C1 segment of cervical spinal cord (tissue), 14 donors: ENCODE measurements at regions not wholly inside any gene's neighbourhood (a gene's known extent, or its start where the extent isn't known, plus 50 kb on each side); places are given as distances from the start of the nearest gene placed in this dataset.
"Not testable (repeated sequence)": the region's sequence is repeated elsewhere in the genome, so short reads cannot be mapped to it uniquely, and the experiment has no call there.

Source experiments
- DNase-seq, 14 donors: peaks; one replicate each; lab custom pipeline; 2025; lab: John Stamatoyannopoulos, UW

DNA sequence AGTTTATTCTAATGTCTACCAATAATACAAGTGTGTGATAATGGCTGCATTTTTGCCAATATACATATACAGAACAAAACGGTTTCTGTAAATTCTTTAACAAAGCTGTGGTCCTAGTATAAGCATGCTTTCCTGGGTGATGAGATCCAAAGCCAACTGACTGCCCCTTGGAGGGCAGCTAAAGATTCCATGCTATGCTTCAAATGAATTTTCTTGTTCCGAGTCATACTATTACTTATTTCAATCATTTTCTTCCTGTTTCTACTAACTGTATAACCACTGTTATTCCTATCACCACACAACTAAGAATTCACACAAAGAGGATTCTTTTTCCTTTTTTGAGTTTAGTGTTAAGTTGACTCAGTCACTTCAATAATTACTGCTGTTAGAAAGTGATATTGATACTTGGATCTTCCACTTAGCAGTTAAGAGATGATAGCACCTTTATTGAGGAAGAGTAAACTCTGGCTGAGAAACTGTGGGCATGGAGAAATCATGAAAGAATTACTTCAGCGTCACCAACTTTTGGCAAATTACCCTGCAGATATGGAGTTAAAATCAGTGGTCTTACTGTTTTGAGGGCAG, 197.5 kb downstream of the ARL4A start:
- no peak for DNase-seq

DNA sequence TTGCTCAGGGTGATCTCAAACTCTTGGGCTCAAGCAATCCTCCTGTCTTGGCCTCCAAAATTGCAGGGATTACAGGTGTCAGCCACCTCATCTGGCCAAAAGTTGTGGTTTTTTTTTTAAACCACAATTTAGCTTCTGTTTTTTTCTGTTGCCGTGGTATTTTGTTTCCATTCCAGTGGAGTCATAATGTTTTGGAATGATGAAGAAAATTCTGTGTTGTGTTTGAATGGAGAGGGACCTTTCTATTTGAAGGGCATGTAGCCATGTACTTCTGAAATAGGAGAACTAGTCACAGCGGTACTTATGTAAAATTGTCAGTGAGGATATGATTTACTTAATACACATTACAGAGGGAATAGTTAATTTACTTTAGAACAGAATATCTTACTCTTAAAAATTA, 201.3 kb downstream of the ARL4A start:
- no peak for DNase-seq

DNA sequence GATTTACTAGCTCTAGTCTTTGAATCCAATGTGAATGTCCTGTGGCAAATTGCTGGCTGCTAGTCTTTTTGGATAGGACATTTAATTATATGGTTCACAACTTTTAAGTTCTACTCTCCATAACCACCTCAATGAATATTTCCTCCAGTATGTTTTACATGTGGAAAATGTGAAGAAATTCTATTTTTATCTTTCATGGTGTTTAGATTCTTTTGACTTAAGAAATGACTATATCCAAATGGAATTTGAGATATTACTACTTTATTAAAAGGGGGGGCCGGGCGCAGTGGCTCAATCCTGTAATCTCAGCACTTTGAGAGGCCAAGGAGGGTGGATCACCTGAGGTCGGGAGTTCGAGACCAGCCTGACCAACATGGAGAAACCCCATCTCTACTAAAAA, 202.0 kb downstream of the ARL4A start:
- DNase-seq = no peak

DNA sequence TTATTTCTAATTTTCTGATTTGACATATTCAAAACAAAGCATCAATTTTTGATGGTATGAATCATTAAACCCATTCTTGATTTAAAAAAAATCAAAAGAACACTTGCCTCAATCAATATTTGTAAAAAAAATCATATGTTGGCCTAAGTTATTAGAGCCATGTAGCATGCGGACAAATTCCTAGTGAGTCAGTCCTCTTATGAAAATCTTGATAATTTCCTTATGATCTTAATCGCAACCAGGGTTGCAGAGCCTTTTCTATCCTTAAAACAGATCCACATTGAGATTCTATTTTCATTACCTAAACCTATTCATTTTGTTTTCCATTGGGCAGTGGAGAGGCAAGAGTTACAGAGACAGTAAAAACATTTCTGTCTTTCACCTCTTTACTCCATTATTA, 203.2 kb downstream of the ARL4A start:
- no peak for DNase-seq

DNA sequence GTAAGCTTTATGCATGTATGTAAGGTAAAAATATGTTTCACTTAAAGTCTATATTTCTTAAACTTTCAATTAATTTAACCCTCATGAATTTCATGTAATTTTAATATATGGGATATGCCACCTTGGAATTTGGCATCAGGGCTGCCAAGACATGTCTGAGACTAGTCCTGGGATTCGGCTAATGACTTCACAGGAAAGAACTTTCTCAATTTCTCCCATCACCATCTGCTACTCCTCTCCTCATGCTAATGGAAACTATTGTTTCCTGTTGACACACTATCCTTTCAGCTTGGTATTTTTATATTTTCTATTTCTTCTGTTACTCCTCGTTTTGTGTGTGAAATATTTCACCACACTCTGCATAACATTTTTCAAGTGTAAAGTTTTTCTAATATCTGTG, 205.9 kb downstream of the ARL4A start:
- no peak for DNase-seq

DNA sequence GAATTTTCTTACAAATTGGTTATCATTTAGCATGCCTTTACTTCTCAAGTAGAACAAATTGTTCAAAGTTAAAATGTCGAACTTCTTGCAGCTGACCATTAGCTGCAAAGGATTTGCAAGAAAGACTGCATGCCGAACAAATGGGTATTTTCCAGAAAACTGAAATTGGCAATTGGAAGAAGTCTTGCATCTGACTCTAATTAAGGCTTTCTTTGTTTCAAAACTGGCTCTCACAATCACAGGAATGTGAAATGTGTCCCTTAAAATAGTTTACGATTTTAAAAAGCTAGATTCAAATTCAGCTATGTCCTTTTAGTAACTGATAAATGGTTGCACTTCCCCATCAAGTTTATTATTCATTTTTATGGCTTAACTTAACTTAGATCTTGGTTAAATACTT, 207.9 kb downstream of the ARL4A start:
- no peak for DNase-seq

DNA sequence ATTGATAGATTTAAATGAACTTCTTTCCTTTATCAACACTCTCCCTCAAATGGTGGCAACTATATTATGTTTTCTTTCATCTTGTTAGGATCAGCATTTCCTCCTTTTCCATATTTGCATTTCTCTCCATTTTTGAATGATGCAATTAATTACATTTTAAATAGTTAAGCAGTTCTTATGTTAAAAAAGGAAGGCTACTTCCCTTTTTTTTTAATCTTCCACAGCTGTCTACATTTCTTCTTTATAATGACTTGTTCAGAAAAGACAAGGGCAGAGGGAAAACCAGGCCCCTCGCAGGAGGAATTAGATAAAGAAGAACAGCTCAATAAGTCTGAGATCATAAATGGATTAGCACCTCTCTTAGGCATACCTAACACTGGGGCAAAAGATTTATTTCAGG, 208.9 kb downstream of the ARL4A start:
- DNase-seq = no peak

DNA sequence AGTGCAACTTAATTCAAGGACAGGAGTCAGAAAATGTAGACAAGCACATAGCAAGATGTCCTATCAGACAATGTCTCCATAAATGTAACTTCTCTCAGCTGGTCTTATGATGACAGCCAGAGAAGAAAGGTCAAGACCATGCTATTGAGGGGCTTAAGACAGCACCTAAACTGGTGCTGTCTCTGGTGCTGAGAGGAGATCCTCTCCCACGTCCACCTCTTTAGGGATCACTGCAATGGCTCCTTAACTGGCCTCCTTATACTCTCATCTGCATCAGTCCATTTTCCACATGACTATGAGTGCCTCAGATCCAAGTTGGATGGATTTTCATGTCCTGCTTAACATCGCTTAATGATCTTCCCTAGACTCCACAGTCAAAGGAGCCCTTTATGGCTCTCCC, 210.6 kb downstream of the ARL4A start:
- DNase-seq = no peak

DNA sequence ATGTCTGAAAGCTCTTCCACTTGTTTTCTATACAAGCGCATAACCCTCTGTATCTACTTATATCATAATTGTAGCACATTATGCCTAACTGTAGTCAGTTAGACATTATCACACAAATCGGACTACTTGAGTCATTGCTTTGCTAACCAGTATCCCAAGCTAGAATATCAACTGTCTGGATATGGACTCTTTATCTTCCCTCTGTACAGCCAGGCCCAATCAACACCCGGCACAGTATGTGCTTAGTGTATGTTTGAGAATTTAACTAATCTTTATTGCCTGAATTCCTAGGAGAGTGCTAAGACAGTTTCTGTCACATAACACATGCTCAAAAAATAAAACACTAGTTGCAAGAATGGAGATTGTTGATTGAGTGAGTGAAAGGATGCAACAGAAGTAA, 211.2 kb downstream of the ARL4A start:
- no peak for DNase-seq

DNA sequence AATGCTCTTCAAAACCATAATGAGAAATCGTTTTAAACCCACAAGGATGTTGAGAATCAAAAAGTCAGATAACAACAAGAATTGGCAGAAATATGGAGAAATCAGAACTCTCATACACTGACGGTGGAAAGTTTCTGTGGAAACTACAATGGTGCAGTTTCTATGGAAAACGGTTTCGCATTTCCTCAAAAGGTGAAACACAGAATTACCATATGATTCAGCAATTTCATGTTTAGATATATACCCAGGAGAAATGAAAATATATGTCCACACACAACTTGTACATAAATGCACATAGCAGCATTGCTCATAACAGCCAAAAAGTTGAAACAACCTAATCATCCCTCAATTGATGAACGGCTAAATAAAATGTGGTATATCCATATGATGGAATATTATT, 218.2 kb downstream of the ARL4A start:
- DNase-seq = no peak

DNA sequence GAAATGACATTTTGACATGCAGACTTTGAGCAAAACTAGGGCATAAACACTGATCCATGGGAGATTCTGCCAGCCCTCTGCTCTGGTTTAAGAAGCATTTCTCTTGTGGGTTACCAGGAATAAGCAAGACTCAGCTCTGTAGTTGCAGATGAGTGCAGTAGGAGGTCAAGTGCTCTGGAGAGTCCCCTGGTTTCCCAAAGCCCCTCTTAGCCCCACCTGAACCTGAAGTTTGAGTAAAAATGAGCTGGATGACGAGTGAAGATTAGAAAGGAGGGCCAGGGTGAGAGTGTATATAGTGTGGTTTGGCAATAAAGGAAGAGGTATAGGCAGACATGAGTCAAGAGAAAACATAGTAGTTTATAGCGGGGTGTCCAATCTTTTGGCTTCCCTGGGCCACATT, 220.3 kb downstream of the ARL4A start:
- DNase-seq = no peak

DNA sequence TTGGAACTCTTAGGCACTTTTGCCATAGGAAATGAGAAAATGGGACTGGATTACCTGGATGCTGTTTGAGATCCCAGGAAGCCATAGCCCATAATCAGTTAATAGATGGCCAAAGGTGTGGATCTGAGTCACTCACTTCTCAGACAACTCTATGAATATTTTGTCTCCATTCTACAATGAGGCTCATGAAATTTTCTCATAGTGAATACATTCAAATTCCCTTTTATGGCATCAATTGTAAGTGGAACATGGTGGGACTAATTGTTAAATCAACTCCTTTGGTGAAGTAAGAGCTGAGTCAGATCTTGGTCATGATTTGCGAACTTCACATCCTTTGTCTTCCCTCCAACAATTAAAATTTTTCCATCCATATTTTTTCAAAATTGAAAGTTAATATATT, 222.1 kb downstream of the ARL4A start:
- no peak for DNase-seq

DNA sequence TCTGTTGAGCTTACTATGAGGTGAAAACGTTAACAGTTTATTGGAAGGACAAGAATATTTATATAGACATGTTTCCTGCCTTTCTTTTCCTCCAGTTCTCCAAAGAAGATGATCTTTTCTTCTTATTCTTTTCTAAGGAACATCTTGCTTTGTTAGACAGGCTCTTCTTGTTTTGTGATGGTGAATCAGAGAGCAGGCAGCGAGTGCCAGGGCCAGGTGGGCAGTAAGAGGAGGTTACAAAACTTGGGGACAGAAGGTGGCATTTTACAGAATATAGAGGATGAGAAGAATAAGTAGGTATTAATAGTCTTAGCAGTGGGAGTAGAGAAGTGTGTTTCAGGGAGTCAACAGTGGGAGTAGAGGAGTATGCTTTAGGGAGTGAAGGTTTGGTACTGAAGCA, 223.6 kb downstream of the ARL4A start:
- no peak for DNase-seq

DNA sequence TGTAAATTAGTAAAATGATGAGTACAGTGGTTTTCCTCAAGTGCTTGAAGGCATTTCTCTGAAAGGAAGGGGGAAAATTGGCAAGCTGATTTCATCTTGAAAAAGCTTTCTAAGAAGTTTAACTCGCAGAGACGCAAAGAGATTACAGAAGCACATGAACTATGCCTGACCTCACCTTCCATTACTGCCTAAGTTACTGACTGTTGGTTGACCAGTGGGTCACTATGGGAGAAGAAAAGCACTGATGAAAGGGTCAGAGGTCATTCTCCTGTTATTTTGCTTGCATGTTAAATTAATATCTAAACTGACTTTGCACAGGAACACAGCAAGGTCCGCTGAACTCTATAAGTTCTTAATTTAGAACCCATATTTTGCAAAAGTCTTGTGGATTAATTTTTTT, 225.6 kb downstream of the ARL4A start:
- DNase-seq = no peak

DNA sequence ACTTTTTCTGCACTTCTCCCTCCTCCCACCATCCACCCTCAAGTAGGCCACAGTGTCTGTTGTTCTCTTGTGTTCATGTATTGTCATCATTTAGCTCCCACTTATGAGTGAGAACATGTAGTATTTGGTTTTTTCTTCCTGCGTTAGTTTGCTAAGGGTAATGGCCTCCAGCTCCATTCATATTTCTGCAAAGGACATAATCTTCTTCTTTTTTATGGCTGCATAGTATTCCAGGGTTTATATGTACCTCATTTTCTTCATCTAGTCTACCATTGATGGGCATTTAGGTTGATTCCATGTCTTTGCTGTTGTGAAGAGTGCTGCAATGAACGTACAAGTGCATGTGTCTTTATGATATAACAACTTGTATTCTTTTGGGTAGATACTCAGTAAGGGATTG, 230.4 kb downstream of the ARL4A start:
- DNase-seq = no peak

DNA sequence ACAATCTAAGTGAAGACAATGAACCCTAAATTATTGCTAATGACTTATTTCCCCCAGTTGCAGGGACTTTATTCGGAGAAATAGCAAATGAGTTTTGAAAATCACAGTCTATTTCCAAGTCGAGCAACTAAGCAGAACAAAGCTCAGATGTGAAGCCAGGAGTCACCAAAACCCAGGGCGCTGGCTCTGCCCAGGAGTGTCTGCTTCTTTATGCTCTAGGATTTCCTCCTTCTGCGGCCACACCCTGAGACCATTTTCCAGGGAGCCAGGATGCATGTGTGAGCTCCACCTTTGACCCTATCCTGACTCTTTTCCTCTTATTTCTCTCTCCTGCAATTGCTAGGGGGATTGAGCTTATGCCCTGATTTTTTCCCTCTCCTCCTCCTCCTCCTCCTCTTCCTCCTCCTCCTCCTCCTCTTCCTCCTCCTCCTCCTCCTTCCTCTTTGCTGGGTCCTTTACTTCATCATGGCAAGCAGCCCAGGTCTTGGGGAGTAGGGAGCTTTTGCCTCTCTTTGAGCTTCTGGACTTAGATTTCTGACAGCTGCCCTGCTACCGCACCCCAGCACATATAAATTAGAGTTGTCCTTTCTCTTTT, 234.4 kb downstream of the ARL4A start:
- DNase-seq = no peak

DNA sequence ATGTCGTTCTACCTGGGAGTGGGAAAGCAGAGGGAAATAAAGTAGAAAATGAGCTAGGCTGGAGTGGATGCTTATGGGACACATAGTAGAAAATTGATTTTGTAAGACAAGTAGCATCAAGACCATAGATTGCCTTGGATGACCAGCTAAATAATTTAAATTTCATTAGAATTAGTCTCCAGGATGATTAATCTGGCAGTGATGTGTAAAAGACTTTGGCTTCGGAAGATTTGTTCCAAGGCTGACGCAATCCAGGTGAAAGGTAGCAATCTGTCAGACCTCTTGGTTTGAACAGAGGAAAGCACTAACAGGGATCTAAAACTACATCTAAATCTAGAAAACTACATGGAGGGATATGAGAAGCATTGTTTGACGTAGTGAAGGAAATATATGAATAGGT, 236.5 kb downstream of the ARL4A start:
- DNase-seq = no peak

DNA sequence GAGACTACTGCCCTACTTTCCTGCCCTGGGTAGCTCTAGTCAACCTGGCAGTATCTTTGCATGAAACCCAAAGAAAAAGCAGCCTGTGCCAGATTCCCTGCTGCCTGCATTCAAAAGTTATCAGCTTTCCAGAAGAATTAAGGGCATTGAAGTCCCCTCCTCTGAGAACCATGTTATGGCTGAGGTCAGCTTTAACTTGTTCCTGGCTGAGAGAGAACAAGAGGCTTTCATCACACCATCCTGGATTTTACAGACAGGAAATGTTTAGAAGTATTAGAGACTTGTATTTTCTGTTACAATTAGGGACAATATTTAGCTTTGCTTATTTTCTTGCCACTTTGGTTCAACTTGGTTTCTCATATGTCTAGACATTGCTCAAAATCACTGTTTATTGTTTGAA, 238.8 kb downstream of the ARL4A start:
- DNase-seq = no peak

DNA sequence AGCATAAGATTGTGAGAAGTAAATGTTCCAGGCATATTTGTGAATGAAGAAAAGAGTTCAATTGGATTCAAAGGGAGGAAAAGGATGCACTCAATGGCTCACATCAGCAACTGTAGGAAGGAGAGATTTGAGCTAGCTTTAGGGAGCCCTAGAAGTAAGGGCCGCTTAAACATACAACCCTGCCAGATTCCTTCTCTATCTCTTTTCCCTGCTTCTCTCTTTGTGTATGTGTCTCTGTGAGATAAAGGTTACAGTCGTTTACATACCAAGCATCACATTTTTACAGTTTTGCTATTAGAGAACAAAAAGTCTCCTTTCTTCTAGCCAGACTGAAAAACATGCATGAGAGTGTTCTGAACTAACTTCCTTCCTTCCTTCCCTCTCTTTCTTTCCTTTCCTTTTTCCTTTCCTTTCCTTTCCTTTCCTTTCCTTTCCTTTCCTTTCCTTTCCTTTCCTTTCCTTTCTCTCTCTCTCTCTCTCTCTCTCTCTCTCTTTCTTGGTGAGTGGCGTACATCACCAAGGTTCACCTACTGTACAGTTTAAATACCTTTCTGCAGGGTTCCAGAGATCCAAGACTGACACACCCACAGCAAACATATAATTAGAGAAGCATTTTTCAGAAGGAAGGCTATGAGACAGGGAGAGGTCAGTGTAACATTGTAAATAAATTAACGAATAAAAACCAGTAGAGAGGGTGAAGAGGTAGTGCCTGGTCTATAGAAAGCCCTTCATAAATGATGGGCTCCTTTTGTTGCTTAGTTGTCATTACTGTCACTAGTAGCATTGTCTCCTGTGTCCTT, 240.4 kb downstream of the ARL4A start:
- no peak for DNase-seq

DNA sequence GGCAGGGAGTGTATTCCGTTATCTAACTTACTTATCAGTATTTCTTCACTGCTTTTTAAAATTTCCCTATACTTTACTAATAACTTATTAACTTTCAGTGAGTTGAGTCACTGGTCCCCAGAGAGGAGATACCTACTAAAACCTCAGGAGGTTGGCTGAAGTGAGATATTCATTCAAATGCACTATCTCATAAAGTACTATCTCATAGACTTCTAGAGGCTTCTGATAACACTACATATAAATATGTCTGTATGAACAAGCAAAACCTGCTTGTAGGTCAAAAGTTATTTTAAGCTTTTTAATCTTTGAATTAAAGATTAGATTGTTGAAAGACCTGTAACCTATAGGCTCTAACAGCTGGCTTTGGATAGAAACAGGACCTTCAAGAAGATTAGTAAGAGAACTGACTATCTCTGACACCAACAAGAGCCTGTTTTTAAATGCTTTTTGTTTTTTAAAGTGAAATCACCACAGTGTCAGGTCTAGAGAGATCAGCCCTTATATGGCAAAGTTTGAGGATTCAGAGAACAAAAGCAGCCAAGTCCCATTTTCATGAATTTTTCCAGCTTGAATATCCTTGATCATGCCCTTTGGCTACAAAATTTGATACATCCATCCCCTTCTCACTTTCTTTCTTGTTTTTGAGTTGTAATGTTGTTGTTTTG, 242.2 kb downstream of the ARL4A start:
- DNase-seq = no peak

DNA sequence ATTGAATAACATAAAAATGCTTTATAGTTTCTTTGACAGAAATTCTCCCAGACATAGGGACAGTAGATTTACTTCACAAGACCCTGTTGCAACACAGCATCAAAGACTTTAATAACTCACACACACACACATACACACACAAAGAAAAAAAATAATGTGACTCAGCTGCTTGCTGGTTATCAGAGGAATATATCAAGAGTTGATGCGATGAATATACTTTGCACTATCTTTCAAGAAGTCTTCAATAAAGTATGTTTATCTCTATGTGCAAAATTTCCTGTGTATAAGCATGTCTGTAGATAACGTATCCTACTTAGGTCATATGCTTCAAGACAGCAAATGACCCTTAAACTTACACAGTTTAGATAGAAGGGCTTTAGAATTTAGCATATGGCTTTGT, 243.1 kb downstream of the ARL4A start:
- no peak for DNase-seq

DNA sequence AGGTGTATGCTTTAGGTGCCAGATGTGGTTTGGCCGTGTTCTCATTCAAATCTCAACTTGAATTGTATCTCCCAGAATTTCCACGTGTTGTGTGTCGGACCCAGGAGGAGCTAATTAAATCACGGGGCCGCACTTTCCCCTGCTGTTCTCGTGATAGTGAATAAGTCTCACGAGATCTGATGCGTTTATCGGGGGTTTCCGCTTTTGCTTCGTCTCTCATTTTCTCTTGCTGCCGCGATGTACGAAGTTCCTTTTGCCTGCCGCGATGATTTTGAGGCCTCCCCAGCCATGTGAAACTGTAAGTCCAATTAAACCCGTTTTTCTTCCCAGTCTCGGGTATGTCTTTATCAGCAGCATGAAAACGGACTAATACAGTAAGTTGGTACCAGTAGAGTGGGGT, 244.0 kb downstream of the ARL4A start:
- DNase-seq = not testable (repeated sequence)

DNA sequence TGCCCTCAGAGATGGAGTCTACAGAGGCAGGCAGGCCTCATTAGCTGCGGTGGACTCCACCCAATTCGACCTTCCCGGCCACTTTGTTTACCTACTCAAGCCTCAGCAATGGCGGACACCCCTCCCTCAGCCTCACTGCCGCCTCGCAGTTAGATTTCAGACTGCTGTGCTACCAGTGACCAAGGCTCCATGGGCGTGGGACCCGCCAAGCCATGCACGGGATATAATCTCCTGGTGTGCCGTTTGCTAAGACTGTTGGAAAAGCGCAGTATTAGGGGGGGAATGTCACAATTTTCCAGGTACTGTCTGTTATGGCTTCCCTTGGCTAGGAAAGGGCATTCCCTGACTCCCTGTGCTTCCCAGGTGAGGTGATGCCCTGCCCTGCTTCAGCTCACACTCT, 252.3 kb downstream of the ARL4A start:
- DNase-seq = no peak
